ENCODE measurements at regions not wholly inside any gene's neighbourhood (a gene's known extent, or its start where the extent isn't known, plus 50 kb on each side); places are given as distances from the start of the nearest gene placed in this dataset.
"Not testable (repeated sequence)": the region's sequence is repeated elsewhere in the genome, so short reads cannot be mapped to it uniquely, and the experiment has no call there.

DNA sequence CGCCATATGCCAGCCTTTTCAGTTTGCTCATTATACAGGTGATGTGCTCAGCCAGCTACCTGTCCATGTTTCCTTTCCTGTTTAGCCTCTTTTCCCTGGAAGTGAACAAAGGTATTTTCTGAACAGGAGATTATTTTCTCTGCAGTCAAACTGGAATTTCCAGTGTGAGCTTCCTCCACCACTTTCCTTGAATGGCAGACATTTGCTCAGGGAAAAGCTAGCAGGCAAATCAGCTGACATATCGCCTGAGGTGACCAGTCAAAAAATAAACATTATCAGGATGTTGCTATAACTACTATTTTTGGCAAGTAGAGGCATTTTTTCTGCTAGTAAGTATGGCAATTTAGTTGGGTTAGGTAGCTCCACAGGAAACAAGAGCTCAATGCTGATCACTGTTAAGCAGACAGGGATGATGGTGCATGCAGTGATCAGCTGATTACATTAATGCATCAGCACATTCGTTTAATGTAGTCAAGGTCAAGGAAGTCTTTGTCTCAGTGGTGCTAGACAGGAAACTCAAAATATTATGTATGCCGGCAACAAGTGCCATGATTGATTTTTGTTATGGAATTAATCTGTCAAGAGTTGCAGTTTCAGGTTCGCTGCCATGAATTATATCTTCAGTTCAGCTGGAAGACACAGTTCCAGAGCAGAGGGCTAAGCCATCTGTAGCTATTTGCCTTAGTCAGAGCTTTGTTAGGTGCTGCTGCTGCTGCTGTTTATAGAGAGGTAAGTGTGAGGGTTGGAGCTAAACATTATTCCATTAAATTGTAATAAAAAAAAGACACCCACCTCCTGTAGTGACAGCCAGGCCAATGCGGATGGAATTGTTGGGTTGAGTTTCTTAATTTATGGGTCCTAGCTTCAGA is 179.7 kb upstream of the ST6GALNAC5 start:
- DNase-seq = peak; percentile 15

GRCh38 chr1:76690766-76691165 is 176.5 kb upstream of the ST6GALNAC5 start:
- no peak for DNase-seq

DNA sequence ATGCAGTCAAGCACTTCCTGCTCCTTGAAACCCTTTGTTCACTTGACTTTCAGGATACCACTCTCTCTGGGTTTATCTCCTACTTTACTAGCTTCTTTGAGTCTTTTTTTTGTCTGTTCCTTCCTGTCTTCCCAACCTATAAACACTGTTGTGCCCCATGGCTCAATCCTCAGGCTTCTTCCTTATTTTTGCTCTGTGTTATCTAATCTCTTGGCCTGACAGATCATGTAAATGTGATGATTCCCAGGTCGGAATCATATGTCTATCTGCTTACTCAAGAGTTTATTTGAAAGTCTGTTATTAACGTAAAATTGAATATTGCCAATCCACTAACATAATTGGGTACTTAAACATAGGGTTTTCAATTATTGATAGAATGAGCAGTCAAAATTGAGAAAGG is 171.7 kb upstream of the ST6GALNAC5 start:
- no peak for DNase-seq

GRCh38 chr1:76697361-76697760 is 169.9 kb upstream of the ST6GALNAC5 start:
- DNase-seq = no peak

DNA sequence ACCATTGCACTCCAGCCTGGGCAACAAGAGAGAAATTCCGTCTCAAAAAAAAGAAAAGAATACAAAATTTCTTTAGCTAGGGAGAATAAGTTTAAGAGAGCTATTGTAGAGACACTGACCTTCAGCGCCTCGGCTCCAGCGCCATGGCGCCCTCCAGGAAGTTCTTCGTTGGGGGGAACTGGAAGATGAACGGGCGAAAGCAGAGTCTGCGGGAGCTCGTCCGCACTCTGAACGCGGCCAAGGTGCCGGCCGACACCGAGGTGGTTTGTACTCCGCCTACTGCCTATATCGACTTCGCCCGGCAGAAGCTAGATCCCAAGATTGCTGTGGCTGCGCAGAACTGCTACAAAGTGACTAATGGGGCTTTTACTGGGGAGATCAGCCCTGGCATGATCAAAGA is 167.6 kb upstream of the ST6GALNAC5 start:
- not testable (repeated sequence) for DNase-seq

- DNase-seq = not testable (repeated sequence)
These were observed 167.1 kb upstream of the ST6GALNAC5 start for GRCh38 chr1:76700200-76700599.

DNA sequence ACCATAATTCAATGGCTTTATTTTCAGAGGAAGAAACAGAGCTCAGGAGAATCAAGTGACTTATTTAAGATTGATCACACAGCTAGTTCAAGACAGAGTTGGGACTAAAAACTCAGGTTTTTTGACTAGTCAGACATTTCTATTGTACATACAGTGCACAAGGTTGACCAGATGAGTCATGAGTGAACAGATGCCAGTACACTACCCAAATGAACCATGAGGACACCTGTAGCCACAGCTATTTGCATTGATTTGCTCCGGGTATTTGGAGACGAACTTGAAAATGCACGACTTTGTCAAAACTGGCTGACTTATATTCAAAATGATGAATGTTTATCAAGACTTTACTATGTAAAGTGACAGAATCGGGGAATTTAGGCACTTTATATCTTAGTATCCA is 161.7 kb upstream of the ST6GALNAC5 start:
- no peak for DNase-seq

- no peak for DNase-seq
These were observed 153.7 kb upstream of the ST6GALNAC5 start for GRCh38 chr1:76713535-76713934.

DNA sequence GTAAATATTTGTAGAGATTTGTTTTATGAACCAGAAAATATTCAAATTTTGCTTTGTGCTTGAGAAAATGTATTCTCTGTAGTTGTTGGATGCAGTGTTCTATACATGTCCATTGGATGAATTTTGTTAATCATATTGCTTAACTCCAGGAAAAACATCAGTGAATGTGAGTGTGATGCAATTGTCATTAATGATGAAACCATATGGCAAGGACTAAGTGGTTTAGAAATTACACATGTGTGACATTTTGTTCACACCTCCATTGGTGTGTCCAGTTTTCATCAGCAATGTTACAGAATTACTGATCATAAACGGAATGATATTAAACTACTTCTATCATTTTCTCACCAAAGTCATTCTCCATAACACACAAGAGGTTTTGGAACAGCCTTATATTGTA is 151.8 kb upstream of the ST6GALNAC5 start:
- no peak for DNase-seq

- DNase-seq = no peak
These were observed 143.3 kb upstream of the ST6GALNAC5 start for GRCh38 chr1:76723949-76724348.

GRCh38 chr1:76724816-76725215 is 142.5 kb upstream of the ST6GALNAC5 start:
- no peak for DNase-seq

- DNase-seq = peak; percentile 35
These were observed 141.2 kb upstream of the ST6GALNAC5 start for GRCh38 chr1:76725864-76726619.

- no peak for DNase-seq
These were observed 139.8 kb upstream of the ST6GALNAC5 start for GRCh38 chr1:76727520-76727919.

DNA sequence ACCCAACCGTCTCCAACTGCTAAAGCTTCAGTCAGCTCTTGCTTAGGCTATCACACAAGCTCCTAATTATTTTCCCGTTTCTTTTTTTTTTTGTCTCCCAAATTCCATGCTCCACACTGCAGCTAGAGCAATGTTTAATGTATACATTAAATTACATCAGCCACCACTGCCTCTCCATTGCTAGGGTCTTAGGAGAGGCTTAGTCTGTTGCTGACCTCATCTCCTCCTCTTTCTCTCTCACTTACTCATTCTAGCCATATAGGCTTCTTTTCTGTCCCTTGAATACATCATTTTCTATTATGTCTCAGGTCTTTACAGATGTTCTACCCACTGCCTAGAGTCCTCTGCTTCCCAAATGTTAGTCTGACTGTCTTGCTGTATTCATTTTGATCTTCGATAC is 138.1 kb upstream of the ST6GALNAC5 start:
- no peak for DNase-seq

DNA sequence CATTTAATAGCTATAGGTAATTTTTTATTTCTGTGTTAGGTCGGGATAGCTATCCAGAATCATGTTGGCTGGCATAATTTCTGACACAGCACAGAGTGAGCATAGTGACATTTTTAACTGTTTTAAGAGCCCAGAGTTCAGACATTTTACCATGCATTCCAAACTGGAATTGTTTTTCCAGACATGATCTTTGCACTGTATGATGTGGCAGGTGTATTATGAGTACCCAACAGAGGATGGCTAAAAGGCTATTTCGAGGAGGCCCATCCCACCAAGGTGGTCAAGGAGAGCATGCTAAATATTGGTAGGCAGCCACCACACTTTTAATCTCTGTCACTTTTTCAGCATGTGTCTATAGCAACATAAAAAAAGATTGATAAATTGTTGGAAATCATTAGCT is 137.3 kb upstream of the ST6GALNAC5 start:
- no peak for DNase-seq

GRCh38 chr1:76738355-76738754 is 128.9 kb upstream of the ST6GALNAC5 start:
- DNase-seq = not testable (repeated sequence)

- not testable (repeated sequence) for DNase-seq
These were observed 126.3 kb upstream of the ST6GALNAC5 start for GRCh38 chr1:76740956-76741355.

DNA sequence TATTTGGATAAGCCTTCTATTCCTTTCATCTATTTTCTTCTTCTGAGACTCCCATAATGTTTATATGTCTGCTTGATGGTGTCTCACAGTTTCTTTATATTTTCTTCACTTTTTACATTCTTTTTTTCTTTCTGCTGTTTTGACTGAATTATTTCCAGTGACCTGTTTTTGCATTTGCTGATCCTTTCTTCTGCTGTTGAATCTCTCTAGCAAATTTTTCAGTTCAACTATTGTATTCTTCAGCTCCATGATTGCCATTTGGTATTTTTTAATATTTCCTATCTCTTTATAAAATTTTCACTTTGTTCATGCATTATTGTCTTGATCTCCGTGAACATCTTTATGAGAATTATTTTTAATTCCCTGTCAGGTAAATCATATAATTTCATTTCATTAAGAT is 122.3 kb upstream of the ST6GALNAC5 start:
- DNase-seq = no peak

DNA sequence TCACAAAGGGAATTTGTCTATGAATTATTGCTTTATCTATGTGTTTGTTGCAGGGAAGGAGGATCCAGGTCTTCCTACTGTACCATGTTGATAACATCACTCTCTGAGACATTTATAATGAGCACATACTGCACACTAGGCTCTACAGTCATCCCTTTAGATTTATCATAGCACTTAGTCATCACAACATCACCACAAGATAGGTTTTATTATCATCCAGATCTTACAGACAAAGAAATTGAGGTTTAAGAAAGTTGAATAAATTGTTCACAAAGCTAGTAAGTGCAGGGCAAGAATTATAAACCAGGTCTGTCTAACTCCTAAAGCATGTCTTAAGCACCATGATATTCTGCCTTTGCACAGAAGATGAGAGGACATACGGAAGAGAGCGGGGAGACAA is 121.1 kb upstream of the ST6GALNAC5 start:
- no peak for DNase-seq

- DNase-seq = no peak
These were observed 112.5 kb upstream of the ST6GALNAC5 start for GRCh38 chr1:76754730-76755129.

DNA sequence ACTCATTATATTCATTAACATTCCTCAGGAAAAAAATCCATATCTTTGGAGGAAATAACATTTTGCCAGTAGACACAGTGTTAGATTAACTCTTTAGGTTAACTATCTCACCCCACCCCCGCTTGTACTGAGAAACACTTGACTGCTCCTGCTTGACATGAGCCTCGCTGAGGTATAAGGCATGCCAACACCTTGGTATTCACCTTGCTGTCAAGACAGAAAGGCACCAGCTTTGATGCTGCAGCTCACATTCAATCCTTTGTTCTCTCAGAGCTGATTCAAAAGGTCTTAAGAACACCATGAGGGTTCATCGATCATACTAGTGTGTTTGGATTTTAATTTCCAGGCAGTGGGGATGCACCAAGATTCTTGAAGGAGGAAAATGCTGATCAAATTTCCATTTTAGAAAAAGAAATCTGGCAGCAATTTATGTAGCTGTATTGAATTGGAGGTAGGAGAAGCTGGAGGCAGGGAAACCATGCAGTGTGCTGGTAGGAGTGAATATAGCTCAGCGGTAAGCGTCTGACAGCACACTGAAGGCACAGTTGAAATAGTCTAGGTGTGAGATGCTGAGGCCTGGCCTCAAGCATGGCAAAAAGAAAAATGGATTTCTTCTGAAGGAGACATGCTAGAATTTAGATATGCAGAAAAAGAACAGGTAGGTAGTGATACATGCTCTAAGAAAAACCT is 108.0 kb upstream of the ST6GALNAC5 start:
- DNase-seq = no peak

GRCh38 chr1:76759950-76760349 is 107.3 kb upstream of the ST6GALNAC5 start:
- DNase-seq = peak; percentile 50

GRCh38 chr1:76763738-76764137 is 103.5 kb upstream of the ST6GALNAC5 start:
- DNase-seq = peak; percentile 26

Measured in eye (tissue), 1 donor.